Natural killer cell treated with Interleukin-12 subunit alpha and Interleukin-12 subunit beta and Interleukin-15 and Interleukin-18, amount 100 ng/mL, for 72 hours (primary cell): ENCODE measurements at regions not wholly inside any gene's neighbourhood (a gene's known extent, or its start where the extent isn't known, plus 50 kb on each side); places are given as distances from the start of the nearest gene placed in this dataset.

Source experiments
- ATAC-seq, 2 donors: fragments of 150-1000 bp; cut with Tn5 transposase in 1 of 2; sonication (Bioruptor Pico), chemical (Tn5 transposase) in 1 of 2; 2 replicates each; pipeline ENCODE4 v1.10.0; 2021
- DNase-seq: peaks from one replicate; pipeline ENCODE4 v3.0.0; 2022; ENCODE audit warnings: low spot score
- H3K27ac Mint-ChIP-seq, 2 donors: 1 replicate in 1 of 2; 2 replicates in 1 of 2; pipeline ENCODE4 v1.8.0; 2022; ENCODE audit warnings: mixed read lengths in 2 of 2, mild to moderate bottlenecking in 1 of 2, moderate library complexity in 1 of 2
- H3K27me3 Mint-ChIP-seq, 2 donors: 1 replicate in 1 of 2; 2 replicates in 1 of 2; pipeline ENCODE4 v1.8.0; 2022; ENCODE audit warnings: mixed read lengths in 2 of 2
- H3K36me3 Mint-ChIP-seq: one replicate; pipeline ENCODE4 v1.8.0; 2022; ENCODE audit warnings: mixed read lengths
- H3K4me1 Mint-ChIP-seq, 2 donors: 1 replicate in 1 of 2; 2 replicates in 1 of 2; pipeline ENCODE4 v1.8.0; 2022; ENCODE audit warnings: low read depth in 2 of 2, mixed read lengths in 2 of 2, mild to moderate bottlenecking in 1 of 2
- H3K4me3 Mint-ChIP-seq: one replicate; pipeline ENCODE4 v1.8.0; 2022; ENCODE audit warnings: mixed read lengths
- H3K9me3 Mint-ChIP-seq: 2 replicates; pipeline ENCODE4 v1.8.0; 2022; ENCODE audit warnings: mixed read lengths

DNA sequence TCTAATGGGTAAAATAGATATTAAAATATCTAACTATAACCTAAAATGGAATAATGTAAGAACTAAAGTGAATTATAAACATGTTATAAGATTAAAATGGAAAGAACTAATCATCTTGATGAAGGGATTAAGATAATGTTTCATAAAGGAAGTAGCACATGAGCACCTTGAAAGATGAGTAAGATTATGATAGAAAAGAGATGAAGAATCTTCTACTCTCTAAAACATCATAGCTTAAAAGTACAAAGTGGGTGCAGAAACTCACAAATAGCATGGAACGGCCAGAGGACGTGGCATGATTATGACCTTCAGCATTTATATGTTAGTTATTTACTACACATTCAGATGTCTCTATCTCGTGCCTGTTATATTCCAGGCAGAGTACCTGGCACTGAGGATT is 76.2 kb upstream of the COL5A2 start:
- H3K27ac Mint-ChIP-seq: no peak overlapping the region
- H3K4me3 Mint-ChIP-seq: no peak overlapping the region

DNA sequence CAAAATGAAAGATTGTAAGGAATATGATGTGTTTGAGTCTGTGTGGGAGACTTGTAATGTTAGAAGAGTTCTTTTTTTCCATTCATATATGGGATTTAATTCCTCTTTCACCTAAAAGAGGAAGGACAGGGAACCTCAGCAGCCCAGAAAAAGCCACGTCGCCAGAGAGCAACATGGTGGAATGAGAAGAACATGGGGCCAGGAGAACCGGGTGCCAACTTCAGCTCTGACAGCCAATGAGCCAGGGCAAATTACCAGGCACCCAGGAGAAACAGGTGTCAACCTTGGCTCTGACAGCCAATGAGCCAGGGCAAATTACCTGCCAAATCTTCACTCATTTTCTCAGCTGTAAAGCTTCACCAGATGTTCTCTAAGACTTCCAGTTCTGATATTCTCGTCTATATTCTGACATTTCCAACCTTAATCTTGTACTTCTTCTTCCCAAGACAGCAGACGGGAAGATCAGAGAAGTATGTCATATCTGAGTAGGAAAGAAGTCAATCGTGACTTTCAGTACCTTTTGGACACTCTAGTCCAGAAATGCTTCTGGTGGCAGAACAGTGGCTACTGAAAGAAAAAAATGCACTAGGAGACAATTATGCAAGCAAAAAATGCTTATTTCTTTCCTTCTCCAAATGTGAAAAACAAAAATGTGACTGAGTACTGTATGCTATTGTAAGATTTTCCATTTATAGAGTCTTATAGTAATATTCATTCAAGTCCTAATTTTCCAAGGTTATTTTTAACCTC is 79.2 kb upstream of the COL5A2 start:
- H3K27ac Mint-ChIP-seq: no peak overlapping the region

More for the DNA sequence above, 76.2 kb upstream of the COL5A2 start:
- H3K27me3 Mint-ChIP-seq: no peaks in the 10 kb centered on the region
- no peaks in the 10 kb centered on the region for H3K36me3 Mint-ChIP-seq
- ATAC-seq: no peak
- no peak for DNase-seq
- H3K9me3 Mint-ChIP-seq: peaks cover under 1% of the 10 kb centered on the region
- no peaks in the 10 kb centered on the region for H3K4me1 Mint-ChIP-seq

DNA sequence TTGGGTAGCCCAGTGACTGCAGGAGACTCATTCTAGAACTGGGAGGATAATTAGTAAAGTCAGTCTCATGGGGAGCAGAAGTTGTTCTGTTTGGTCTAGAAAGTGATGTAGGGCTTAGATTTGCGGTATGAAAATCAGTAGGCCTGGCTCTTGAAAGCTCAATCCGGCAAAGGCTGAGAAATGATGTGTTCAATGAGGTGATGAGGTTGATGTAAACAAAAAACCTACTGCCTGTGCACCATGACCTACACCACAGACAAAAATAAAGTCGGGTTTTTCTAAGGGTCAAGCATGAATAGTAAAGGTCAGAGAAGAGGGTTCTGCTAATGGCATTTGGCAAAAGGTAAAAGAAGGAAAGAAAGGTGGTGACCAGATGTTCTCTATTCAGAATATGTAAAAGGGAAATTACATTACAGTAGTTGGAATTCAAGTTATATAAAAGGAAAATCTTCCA is 80.8 kb upstream of the COL5A2 start:
- H3K4me1 Mint-ChIP-seq: no peaks in the 10 kb centered on the region

More for the DNA sequence above, 79.2 kb upstream of the COL5A2 start:
- DNase-seq (no peak), ATAC-seq (no peak)
- H3K27me3 Mint-ChIP-seq: no peaks in the 10 kb centered on the region
- no peaks in the 10 kb centered on the region for H3K36me3 Mint-ChIP-seq
- H3K4me1 Mint-ChIP-seq: no peaks in the 10 kb centered on the region
- no peak overlapping the region for H3K4me3 Mint-ChIP-seq
- no peaks in the 10 kb centered on the region for H3K9me3 Mint-ChIP-seq

DNA sequence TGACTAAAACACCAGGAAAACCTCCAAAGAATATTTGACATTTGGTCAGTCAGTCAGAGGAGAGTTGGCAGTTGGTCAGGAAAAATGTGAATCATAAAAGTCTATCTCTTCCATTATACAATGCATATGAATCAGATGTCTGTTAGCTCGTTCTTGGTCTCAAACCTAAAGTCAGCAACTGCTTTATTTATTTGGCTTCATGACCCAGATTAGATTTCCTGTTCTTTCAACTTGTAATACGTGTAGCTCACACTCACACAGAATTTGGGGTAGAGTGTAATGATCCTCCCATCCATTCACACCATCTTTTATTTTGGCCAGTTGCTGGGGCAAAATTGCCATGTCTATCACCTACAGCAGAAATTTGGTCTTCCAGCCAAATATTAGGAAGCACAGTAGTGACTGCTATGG is 81.9 kb upstream of the COL5A2 start:
- Mint-ChIP-seq H3K36me3 (no peaks in the 10 kb centered on the region), H3K9me3 (peaks cover 4% of the 10 kb centered on the region), H3K27ac (no peak overlapping the region), H3K4me1 (no peaks in the 10 kb centered on the region), H3K27me3 (no peaks in the 10 kb centered on the region), H3K4me3 (no peak overlapping the region)
- DNase-seq (no peak), ATAC-seq (no peak)

More for the DNA sequence above, 80.8 kb upstream of the COL5A2 start:
- no peak overlapping the region for H3K27ac Mint-ChIP-seq
- ATAC-seq (no peak), DNase-seq (no peak)
- peaks cover 2% of the 10 kb centered on the region for H3K9me3 Mint-ChIP-seq
- H3K36me3 Mint-ChIP-seq: no peaks in the 10 kb centered on the region
- H3K4me3 Mint-ChIP-seq: no peak overlapping the region
- no peaks in the 10 kb centered on the region for H3K27me3 Mint-ChIP-seq

DNA sequence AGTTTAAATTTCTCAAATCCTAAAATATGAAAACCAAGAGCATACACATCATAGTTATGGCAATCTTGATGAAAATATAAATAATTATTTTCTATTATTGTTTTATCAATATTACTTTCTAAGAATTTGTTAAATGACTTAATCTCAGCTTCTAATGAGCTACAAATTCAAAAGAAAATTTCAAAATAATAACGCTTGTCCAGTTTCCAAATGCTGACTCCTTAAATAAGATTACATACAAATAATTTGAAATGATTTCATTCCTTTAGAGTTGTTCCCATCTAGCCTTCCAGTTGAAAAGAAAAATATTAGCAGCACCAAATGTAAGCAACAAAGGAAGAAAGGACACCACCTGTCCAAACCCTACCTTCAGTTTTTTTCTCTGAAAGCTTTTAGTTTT is 82.4 kb upstream of the COL5A2 start:
- no peaks in the 10 kb centered on the region for H3K27me3 Mint-ChIP-seq
- H3K4me3 Mint-ChIP-seq: no peak overlapping the region
- no peak for DNase-seq
- peaks cover 4% of the 10 kb centered on the region for H3K9me3 Mint-ChIP-seq
- H3K36me3 Mint-ChIP-seq: no peaks in the 10 kb centered on the region
- no peaks in the 10 kb centered on the region for H3K4me1 Mint-ChIP-seq
- H3K27ac Mint-ChIP-seq: no peak overlapping the region
- no peak for ATAC-seq

DNA sequence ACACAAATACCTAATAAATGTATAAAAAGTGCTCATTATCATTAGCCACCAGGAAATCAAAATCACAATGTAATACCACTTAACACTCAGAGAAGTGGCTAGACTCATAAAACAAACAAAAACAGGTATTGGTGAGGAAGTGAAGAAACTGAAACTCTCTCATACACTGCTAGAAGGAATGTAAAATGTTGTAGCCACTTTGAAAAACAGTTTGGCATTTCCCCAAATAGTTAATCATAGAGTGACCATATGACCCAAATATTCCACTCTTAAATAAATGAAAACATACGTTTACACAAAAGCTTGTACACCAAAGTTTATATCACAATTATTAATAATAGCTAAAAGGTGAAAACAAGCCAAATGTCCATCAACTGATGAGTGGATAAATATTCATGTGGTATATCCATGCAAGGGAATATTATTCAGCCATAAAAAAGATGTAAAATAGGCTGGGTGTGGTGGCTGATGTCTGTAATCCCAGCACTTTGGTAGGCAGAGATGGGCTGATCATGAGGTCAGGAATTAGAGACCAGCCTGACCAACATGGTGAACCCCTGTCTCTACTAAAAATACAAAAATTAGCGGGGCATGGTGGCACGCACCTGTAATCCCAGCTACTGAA is 86.2 kb upstream of the COL5A2 start:
- DNase-seq (no peak), ATAC-seq (no peak)
- Mint-ChIP-seq H3K4me1 (no peaks in the 10 kb centered on the region), H3K36me3 (peaks cover 5% of the 10 kb centered on the region), H3K9me3 (peaks cover 12% of the 10 kb centered on the region), H3K27ac (no peak overlapping the region), H3K4me3 (no peak overlapping the region), H3K27me3 (no peaks in the 10 kb centered on the region)

DNA sequence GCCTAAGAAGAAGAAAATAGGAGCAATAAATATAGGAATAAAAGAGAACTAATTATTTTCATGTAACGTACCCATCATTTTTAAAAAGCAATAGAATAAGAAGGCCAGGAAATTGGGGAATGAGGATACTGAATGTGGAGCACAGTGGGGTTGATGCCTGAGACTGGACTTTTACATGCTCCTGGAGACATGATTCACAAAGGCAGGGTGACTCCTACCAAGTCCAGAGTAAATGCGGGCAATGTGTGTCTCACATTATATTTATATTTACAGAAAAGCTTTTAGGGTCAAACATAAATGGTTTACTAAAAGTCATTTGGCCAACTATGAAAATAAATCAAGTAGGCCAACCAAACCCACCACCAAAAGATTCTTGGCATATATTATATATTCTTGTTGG is 87.9 kb upstream of the COL5A2 start:
- Mint-ChIP-seq H3K27ac (no peak overlapping the region), H3K4me3 (no peak overlapping the region), H3K36me3 (peaks cover 5% of the 10 kb centered on the region), H3K4me1 (no peaks in the 10 kb centered on the region), H3K9me3 (peaks cover 22% of the 10 kb centered on the region), H3K27me3 (no peaks in the 10 kb centered on the region)
- ATAC-seq (no peak), DNase-seq (no peak)

DNA sequence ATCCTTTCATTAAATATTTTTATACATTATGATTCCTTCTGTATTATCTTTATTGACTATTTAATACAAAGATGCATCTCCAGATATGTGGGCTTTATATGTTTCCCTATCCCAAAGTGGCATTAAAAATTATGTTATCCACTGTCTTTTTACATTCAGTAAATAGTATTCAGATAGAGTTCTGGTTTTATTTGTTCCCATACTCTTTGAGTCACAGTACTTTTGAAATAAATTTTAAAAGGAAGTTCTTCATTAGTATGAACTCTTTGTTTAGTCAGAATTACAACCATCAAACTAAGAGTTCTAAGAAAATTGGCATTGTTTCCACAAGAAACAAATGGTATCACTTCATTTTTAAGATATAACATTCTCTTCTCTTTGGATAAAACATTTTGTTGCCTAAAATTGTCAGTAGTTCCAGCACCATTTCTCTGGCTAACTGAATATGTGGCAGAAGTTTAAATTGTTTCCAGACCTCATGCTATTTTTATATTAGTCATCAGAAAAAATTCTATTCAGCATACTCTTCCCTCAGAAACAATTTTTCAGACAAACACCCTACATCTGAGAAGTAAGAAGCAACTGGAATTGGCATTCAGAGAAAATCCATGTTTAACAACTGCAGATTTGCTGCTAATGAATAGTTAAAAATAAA is 88.5 kb upstream of the COL5A2 start:
- Mint-ChIP-seq H3K4me1 (no peaks in the 10 kb centered on the region), H3K4me3 (no peak overlapping the region)
- no peak for DNase-seq

DNA sequence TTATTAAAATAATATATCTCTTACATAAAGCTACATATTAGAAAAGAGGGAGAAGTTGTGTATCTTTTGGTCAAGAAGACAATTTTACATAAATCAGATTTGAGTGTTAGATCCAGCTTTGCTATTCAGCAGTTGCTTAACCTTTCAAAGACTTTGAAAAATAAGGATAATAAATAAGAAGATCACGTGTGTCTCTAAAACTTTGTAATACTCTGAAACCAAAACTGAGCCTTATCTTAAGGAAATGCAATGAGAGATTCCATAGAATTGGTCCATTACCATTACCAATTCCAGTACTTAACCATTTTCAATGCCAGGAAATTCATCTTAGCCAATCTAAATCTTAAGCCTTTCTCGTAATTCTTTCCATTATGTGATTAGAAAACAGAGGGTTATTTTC is 89.2 kb upstream of the COL5A2 start:
- DNase-seq (no peak), ATAC-seq (no peak)
- no peak overlapping the region for H3K4me3 Mint-ChIP-seq
- peaks cover 25% of the 10 kb centered on the region for H3K9me3 Mint-ChIP-seq
- H3K27me3 Mint-ChIP-seq: no peaks in the 10 kb centered on the region
- H3K36me3 Mint-ChIP-seq: peaks cover 5% of the 10 kb centered on the region
- no peak overlapping the region for H3K27ac Mint-ChIP-seq
- H3K4me1 Mint-ChIP-seq: no peaks in the 10 kb centered on the region

More for the DNA sequence above, 88.5 kb upstream of the COL5A2 start:
- peaks cover 22% of the 10 kb centered on the region for H3K9me3 Mint-ChIP-seq
- H3K27ac Mint-ChIP-seq: no peak overlapping the region
- H3K27me3 Mint-ChIP-seq: no peaks in the 10 kb centered on the region
- peaks cover 5% of the 10 kb centered on the region for H3K36me3 Mint-ChIP-seq
- ATAC-seq: no peak

DNA sequence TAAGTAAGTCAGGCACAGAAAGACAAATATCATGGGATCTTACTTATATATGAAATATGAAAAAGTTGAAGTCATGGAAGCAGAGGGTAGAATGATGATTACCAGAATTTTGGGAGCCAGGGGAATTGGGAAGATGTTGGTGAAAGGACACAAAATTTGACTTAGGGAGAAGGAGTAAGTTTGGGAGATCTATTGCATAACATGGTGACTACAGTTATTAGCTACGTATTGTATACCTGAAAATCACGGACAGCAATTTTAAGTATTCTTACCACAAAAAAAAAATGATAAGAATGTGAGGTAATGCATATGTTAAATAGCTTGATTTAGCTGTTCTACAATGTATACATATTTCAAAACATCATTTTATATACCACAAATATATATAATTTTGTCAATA is 94.2 kb upstream of the COL5A2 start:
- DNase-seq: no peak
- Mint-ChIP-seq H3K27ac (no peak overlapping the region), H3K4me1 (no peaks in the 10 kb centered on the region), H3K27me3 (no peaks in the 10 kb centered on the region), H3K4me3 (no peak overlapping the region), H3K36me3 (peaks cover 5% of the 10 kb centered on the region), H3K9me3 (peaks cover 21% of the 10 kb centered on the region)
- no peak for ATAC-seq

DNA sequence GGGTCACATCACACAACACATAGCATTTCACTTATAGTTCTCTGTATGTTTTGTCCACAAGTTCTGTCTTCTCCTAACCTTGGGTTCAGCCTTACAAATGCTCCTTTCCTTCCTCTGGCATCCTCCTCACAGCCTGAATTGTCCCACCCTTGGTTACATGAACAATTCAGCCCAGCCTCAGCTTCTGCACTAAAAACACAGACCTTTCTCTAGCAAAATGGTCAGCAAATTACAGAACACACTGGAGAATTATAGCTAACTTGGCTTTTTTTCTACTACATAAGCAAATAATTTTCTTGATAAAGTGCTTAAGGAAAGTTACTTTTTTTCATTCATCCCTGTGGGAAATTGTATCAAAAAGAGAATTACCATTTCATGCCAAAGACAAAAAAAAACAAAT is 94.8 kb upstream of the COL5A2 start:
- Mint-ChIP-seq H3K9me3 (peaks cover 21% of the 10 kb centered on the region), H3K36me3 (peaks cover 5% of the 10 kb centered on the region), H3K4me3 (no peak overlapping the region), H3K27ac (no peak overlapping the region), H3K4me1 (no peaks in the 10 kb centered on the region), H3K27me3 (no peaks in the 10 kb centered on the region)
- ATAC-seq (no peak), DNase-seq (no peak)

DNA sequence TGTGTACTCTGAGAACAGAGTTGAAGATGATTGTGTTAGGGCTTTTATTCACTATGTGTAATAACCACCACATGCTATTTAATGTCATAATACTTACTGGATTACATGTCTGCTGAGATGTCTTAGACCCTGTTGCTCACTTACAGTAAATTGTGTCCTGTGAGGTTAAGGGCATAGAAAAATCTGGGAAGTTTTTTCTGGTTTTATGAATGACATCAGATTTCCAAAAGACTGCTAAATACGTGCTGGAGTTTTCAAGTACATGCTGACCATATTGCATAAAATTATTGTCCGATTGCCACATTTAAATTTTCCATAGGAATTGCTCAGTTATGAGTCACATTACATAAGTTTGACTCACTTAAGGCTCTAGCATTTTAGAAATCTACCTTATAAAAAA is 96.7 kb upstream of the COL5A2 start:
- Mint-ChIP-seq H3K36me3 (no peaks in the 10 kb centered on the region), H3K27ac (no peak overlapping the region), H3K27me3 (no peaks in the 10 kb centered on the region), H3K4me1 (no peaks in the 10 kb centered on the region), H3K9me3 (peaks cover 10% of the 10 kb centered on the region), H3K4me3 (no peak overlapping the region)
- DNase-seq (no peak), ATAC-seq (no peak)

DNA sequence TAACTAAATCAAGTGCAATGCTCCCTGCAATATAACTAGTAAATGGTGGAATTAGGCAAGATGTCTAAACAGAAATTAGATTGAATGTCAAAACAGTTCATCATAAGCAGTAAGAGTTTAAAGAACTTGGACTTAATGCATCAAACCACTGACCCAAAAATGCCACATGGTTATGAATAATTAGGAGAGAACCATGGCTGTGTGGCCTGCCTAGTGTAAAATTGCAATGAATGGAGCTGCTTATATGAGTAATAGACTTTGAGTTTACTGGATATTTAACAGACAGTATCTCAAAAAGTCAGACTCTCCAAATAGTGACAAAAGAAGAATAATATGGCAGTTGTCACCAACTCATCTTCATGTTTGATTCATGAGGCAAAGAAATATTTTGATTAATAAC is 101.6 kb upstream of the COL5A2 start:
- Mint-ChIP-seq H3K9me3 (peaks cover 6% of the 10 kb centered on the region), H3K4me1 (no peaks in the 10 kb centered on the region), H3K4me3 (no peak overlapping the region), H3K27ac (no peak overlapping the region), H3K27me3 (no peaks in the 10 kb centered on the region), H3K36me3 (no peaks in the 10 kb centered on the region)
- DNase-seq (no peak), ATAC-seq (no peak)

DNA sequence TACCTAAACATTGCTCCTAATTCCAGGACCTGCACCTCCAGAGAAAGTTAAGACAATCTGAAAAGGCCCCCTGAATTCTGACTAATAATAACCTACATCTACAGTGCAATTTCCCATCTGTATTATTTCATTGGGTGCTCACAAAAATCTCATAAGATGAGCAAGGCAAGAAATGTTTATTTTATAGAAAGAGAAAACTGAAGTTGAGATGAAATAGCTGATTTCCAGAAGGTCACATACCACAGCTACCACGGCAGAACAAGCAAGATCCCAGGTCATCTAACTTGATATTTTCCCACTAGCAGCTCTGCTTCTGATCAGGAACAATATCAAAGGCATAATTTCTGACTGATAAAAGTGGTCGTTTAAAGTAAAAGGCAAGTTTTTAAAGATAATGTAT is 105.8 kb upstream of the COL5A2 start:
- Mint-ChIP-seq H3K36me3 (peaks cover 4% of the 10 kb centered on the region), H3K9me3 (peaks cover 10% of the 10 kb centered on the region), H3K27me3 (no peaks in the 10 kb centered on the region), H3K4me3 (no peak overlapping the region), H3K27ac (no peak overlapping the region), H3K4me1 (no peaks in the 10 kb centered on the region)
- no peak for DNase-seq
- ATAC-seq: no peak
